NCI-H2196 (cell line): ENCODE measurements at regions not wholly inside any gene's neighbourhood (a gene's known extent, or its start where the extent isn't known, plus 50 kb on each side); places are given as distances from the start of the nearest gene placed in this dataset.

Source experiments
- DNase-seq: peaks from one replicate; lab custom pipeline; 2025; ENCODE audit not compliant: unreplicated experiment; lab: John Stamatoyannopoulos, UW

DNA sequence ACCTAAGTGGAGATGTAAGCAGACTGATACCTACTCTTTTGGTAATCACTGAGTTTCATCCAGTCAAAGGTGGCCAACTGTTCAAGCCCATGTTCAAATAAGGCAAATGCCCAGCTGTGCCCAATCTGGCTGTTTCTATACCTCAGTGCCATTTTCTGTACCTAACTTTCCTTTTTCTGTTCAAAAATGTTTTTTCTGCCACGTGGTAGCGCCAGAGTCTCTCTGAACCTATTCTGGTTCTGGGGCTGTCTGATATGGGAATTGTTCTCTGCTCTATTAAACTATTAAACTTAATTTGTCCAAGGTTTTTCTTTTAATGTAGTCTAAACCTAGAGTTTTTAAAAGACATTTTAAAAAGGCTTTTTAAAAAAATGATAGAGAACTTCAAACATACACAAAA, 391.2 kb downstream of the NOVA1 start:
- no peak for DNase-seq

GRCh38 chr14:26204728-26205479, 392.9 kb downstream of the NOVA1 start:
- no peak for DNase-seq

- no peak for DNase-seq
These were observed 393.5 kb downstream of the NOVA1 start for GRCh38 chr14:26204366-26204727.

DNA sequence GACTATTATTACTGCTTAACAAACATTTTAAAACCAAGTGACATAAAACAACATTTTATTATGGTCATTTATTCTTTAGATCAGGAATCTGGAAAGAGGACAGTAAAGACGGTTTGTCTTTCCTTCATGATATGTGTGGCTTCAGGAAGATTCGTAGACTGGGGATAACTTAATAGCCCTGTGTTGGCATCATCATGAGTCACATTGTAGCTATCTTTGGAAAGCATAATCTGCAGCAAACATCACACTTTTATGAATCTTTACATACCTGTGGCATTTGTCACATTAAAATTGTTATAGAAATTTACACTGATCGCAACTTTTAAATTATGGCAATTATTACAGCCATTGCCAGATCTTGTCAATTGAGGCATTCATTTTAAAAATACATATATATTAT, 397.1 kb downstream of the NOVA1 start:
- no peak for DNase-seq

GRCh38 chr14:26199590-26200370, 398.1 kb downstream of the NOVA1 start:
- no peak for DNase-seq

GRCh38 chr14:26199096-26199495, 398.7 kb downstream of the NOVA1 start:
- no peak for DNase-seq

DNA sequence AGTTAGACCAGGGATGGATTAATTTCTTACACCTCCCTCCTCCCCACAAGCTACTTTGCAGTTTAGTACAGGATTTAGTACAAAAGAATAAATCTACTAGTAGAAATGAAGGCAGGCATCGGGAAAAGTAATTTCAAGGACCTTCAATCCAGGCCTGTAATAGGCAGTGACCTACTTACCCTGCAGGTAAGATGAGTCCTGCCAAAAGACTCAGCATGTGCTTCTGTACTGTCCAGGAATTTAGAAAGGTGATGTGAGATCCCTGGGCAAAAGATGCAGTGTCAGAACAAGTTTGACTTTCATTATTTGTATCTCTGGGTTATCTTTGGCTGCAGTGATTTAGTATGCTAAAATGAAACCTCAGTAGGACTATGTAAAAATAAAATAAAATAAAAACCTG, 403.0 kb downstream of the NOVA1 start:
- DNase-seq: no peak

DNA sequence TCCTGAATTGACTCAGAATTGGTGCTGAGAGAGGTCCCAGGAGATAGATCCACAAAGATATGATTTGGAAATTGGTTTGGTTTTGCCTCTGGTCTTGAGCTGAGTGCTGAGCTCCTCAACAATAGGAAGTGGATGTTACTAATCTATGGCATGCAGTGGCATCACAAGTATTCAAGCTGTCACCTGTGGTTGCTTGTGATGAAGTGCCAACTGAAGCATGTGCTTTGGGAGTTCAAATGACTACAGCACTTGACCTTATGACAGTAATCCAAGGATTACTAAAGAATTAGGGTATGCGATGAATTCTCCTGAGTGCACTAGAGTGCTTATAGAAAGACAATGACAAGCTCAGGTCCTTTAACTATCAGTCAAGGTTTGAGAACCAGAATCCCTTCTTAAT, 406.2 kb downstream of the NOVA1 start:
- no peak for DNase-seq

DNA sequence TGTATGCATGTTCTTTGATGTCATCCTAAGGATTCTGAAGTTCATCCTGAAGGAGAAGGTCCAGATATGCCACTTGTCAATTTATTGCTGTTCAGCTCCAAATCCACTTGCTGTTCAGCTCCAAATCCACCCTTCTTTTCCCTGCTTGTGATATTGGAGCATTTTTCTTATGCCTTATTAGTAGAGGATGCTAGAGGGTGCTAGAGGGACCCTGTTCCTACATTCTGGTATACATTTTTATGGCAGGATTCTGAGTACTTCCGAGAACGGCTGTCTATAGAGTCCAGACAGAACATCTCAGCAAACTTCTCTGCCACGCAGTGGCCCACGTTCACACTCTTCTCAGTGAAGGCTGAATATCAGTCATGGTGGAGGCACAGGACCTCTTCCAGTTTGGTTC, 406.7 kb downstream of the NOVA1 start:
- DNase-seq: no peak

DNA sequence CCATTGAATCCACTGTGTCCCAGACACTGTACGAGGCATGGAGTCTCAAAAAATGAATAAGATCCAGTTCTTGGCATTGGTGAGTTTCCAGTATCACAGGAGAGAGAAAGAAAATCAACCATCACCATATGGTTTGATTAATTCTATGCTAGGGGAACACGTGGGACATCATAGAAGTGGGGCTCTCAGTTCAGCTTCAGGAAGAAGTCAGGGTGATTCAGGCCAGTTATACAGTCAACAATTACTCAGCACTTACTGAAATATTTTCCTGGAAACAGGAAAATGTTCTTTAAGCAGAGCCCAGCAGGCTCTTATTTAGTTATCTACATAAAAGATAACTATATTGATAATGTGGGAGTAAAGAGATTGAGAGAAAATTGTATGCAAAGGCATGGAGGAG, 407.2 kb downstream of the NOVA1 start:
- DNase-seq: no peak

GRCh38 chr14:26187996-26188620, 409.7 kb downstream of the NOVA1 start:
- DNase-seq: no peak

DNA sequence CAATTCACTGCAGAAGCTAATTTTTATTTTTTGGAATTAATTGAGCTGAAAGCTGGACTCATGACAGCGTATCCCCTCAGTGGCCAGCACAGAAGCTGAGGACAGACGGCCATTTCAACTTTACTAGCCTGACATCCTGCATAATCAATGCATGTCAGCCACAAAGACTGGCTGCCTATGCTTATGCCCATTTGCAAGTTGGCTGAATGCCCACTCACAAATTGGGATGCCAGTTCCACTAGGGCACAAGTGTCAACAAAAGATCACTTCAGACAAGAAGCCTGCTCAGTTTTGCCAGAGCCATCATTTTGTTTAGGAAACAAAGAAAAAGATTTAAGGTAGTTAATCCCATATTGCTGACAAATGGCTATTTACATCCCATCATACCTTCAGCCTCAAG, 417.6 kb downstream of the NOVA1 start:
- no peak for DNase-seq

- DNase-seq: no peak
These were observed 422.2 kb downstream of the NOVA1 start for GRCh38 chr14:26175658-26176057.

DNA sequence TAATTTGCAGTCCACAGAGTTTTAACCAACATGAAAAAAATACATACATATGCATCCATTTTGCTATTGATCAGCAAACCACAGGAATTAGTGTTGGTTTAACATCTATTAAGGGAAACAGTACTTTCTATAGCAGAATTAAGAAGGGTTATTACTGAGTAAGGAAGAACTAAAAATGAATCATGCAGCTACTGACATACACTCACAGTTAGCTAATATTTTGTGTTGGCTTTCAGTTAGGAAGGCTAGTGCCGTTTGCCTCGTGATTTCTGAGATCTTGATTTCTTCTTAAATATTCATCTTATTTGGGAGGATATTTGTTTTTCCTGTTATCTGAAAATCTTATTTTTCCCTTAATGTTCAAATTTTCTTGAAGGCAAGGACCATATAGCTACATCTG, 423.4 kb downstream of the NOVA1 start:
- no peak for DNase-seq

DNA sequence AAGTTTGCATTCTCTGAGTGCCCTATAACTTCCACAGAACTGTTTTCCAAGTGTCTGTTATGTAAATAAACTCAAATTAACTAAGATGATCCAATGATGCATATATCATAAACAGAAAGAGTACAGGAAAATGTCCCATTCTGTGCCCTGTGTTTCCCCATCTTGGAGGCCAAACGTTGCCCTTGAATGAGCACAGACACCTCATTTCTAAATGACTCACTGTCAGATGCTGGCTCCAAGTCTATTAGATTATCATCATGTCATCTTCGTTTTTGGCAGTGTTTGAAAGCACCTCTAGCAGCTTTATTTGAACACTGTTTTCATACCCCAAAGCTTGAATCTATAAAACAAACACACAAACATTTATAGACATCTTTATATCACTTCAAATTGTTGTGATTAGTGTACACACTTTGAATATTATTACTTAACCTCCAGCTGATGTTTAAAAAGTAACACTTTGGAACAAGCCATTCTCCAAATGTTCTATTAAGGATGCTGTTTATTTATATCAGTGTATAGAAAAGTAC, 424.2 kb downstream of the NOVA1 start:
- DNase-seq: no peak

DNA sequence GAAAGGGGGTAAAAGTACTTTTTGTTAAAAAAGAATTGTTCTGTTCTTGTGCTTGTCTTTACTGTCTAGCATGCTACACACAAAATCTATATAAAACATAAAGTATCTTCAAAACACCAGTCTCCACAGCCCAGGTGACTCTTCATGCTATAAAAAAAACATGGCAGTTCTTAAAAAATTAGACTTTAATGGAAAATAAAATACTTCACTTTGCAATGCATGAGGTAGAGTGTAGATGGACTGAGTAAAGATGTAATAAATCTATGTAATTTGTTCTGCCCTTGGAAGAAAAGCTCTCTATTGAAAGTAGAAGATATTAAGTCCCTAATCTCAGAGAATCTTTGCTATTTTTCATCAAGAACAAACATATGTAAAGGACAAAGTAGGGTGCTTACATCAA, 425.4 kb downstream of the NOVA1 start:
- DNase-seq: no peak

GRCh38 chr14:26170885-26171284, 426.9 kb downstream of the NOVA1 start:
- no peak for DNase-seq

- no peak for DNase-seq
These were observed 434.1 kb downstream of the NOVA1 start for GRCh38 chr14:26163761-26164160.

DNA sequence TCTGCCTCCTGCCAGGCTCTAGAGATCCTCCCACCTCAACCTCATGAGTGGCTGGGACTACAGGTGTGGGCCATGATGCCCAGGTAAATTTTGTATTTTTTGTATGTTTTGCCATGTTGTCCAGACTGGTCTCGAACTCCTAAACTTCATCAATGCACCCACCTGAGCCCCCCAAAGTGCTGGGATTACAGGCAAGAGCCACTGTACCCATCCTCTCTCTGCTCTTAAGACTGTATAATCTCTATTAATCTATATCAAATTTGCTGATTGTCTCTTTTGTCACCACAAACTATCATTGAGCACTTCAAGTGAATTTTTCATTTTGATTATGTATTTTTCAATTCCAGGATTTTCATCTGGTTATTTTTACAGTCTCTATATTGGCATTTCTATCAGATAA, 440.3 kb downstream of the NOVA1 start:
- DNase-seq: no peak

- DNase-seq: no peak
These were observed 454.8 kb downstream of the NOVA1 start for GRCh38 chr14:26143057-26143456.

GRCh38 chr14:26138764-26139445, 458.9 kb downstream of the NOVA1 start:
- no peak for DNase-seq
